ENCODE measurements at regions not wholly inside any gene's neighbourhood (a gene's known extent, or its start where the extent isn't known, plus 50 kb on each side); places are given as distances from the start of the nearest gene placed in this dataset.

DNA sequence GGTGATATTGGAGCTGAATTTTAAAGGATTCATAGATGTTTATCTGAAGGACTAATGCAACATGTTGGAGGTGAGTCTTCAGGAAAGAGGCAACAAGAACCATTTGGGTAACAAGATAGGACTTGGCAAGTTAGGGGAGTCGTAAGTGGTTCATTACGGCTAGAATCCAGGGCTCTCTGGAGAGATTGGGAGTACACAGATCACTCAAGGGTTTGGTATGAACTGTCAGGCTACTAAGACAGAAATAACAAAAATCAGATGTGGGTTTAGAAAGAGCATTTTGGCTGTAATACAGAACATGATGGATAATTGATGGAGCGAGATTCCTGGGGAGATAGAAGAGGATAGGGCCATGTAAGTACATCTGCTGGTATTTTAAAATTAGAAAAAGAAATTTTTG, 86.3 kb upstream of the ESR1 start:
- no peak overlapping the region for H3K27ac Mint-ChIP-seq
- H3K9me3 Mint-ChIP-seq = no peaks in the 10 kb centered on the region
- peaks cover 30% of the 10 kb centered on the region for H3K4me1 Mint-ChIP-seq
- no peak overlapping the region for H3K4me3 Mint-ChIP-seq
- no peaks in the 10 kb centered on the region for H3K27me3 Mint-ChIP-seq
- no peak for ATAC-seq
- H3K36me3 Mint-ChIP-seq = no peaks in the 10 kb centered on the region

DNA sequence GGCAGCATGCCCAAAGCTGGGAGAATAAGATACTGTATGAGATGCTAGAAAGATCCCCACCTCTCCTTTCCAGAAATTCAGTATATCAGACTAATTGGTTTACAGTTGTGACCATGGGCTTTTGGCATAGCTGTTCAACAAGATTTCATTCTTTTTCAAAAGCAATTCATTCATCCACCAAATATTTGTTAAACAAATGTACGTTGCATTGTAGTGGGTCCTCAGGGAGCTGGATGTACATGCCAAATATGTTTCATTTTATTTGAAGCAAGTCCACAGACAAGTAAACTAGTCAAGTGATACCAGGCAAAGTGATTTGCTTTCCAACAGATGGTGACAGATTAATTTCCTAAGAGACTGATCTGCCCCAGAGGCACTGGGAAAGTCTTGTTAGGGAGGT, 85.8 kb upstream of the ESR1 start:
- Mint-ChIP-seq H3K4me1 (peaks cover 30% of the 10 kb centered on the region), H3K36me3 (no peaks in the 10 kb centered on the region), H3K27ac (peak overlapping the region; percentile 14)

DNA sequence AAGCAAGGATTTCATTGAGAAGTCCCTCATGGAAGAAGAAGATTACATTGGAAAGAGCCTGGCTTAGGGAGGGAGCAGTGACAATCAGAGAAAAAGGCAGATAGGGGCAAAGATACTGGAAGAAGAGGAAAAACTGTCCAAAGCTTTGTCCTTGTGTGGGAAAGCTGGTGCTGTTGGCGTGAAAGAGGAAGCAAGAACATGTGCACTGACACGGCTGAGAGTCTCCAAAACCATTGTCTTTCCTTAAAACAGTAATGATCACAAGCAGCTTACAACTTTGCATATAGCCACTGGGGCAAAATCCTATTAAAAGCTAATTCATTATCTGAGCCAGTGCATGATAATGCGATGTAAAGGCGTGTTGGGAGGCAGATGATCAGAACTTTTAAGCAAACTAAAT, 85.1 kb upstream of the ESR1 start:
- peak overlapping the region; percentile 14 for H3K27ac Mint-ChIP-seq
- H3K9me3 Mint-ChIP-seq = no peaks in the 10 kb centered on the region
- H3K36me3 Mint-ChIP-seq = no peaks in the 10 kb centered on the region
- peaks cover 30% of the 10 kb centered on the region for H3K4me1 Mint-ChIP-seq
- no peak overlapping the region for H3K4me3 Mint-ChIP-seq
- H3K27me3 Mint-ChIP-seq = no peaks in the 10 kb centered on the region
- peak; percentile 65 for ATAC-seq

More for the DNA sequence above, 85.8 kb upstream of the ESR1 start:
- no peak for ATAC-seq
- Mint-ChIP-seq H3K9me3 (no peaks in the 10 kb centered on the region), H3K4me3 (no peak overlapping the region), H3K27me3 (no peaks in the 10 kb centered on the region)

DNA sequence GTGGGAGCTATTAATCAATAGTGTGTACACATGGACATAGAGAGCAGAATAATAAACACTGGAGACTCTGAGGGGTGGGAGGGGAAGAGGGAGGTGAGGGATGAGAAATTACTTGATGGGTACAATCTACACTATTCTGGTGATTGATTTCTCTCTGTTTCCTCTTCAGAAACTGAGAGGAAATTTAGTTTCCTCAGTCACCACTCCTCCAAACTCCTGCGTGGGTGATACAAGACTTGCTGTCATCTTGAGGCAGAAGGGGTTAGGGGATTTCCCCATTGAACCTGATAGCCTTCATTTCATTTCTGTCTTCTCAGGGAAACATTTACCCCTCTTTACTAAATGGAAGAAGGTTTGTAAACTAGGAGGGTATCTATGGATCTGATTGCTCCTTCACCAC, 84.3 kb upstream of the ESR1 start:
- peak overlapping the region; percentile 14 for H3K27ac Mint-ChIP-seq
- no peak overlapping the region for H3K4me3 Mint-ChIP-seq
- peaks cover 30% of the 10 kb centered on the region for H3K4me1 Mint-ChIP-seq
- peak; percentile 87 for ATAC-seq
- H3K9me3 Mint-ChIP-seq = no peaks in the 10 kb centered on the region
- no peaks in the 10 kb centered on the region for H3K27me3 Mint-ChIP-seq
- H3K36me3 Mint-ChIP-seq = no peaks in the 10 kb centered on the region

DNA sequence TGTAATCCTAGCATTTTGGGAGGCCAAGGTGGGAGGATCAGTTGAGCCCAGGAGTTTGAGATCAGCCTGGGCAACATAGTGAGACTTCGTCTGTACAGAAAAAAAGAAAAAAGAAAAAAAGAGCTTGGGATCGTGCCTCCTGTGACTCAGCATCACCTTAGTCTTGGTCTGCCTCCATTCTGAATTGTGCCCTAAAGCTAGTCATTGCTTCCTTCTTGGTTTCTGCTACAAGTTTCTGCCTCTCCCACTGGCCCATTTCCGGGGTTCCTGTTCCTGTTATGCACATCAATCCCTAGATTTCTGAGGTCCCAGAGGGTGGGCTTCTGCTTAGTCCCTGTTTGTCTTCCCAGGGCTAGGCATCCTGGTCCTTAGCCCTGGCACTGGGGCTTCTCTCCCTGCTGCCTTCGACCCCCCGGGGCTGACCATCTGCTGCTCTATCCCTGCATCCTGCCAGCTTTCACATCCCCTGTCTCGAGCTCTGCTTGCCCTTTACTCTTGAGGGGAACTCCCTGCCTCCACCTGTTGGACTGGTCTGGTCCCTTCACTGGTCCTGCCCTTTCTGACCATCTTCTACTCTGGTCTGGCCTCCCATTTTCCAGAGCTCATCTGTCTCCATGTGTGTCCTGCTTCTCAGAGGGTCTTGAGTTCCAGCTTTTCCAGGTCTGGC, 77.5 kb upstream of the ESR1 start:
- Mint-ChIP-seq H3K27me3 (no peaks in the 10 kb centered on the region), H3K9me3 (peaks cover 6% of the 10 kb centered on the region), H3K27ac (peak overlapping the region; percentile 72), H3K4me3 (no peak overlapping the region), H3K36me3 (peaks cover 12% of the 10 kb centered on the region), H3K4me1 (peaks cover 13% of the 10 kb centered on the region)
- peak; percentile 65 for ATAC-seq

DNA sequence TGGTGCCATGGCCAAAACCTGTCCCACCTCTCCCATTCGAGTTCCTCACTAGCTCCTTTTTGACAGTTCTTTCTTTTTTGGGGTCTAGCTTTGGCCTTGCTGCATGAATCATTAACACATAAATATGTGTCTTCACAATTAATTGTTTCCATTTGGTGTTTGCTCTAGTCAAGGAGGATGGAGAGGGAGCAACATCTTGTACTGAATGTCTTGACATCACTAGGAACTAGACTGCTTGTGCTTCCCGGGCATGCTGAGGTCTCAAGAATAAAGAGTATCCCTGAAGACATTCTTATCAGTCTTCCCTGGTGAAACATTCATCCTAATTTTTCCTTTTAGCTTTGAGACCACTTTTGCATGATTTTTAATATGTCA, 77.0 kb upstream of the ESR1 start:
- H3K9me3 Mint-ChIP-seq = peaks cover 6% of the 10 kb centered on the region
- peaks cover 12% of the 10 kb centered on the region for H3K36me3 Mint-ChIP-seq
- peaks cover 13% of the 10 kb centered on the region for H3K4me1 Mint-ChIP-seq
- H3K4me3 Mint-ChIP-seq = no peak overlapping the region
- no peaks in the 10 kb centered on the region for H3K27me3 Mint-ChIP-seq
- H3K27ac Mint-ChIP-seq = peak overlapping the region; percentile 72
- ATAC-seq = no peak

DNA sequence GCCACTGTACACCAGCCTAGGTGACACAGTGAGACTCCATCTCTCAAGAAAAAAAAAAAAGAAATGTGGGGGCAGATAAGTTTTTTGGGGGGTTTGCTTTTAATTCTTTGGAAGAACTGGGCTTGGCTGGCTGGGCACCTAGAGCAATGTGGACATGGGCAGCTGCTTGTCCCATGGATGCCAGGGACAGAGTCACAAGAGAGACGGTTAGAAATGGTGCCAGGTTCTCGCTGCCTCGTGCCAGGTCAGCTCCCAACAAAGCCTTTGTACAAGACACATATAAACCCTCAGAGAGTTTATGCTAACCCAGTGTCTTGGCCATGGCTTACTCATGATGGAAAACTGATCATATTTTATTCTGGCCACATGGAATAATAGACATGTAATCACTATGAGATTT, 76.2 kb upstream of the ESR1 start:
- no peak for ATAC-seq

GRCh38 chr6:151733680-151734320, 73.7 kb upstream of the ESR1 start:
- H3K27me3 Mint-ChIP-seq = no peaks in the 10 kb centered on the region
- H3K27ac Mint-ChIP-seq = no peak overlapping the region
- no peak overlapping the region for H3K4me3 Mint-ChIP-seq
- peaks cover 9% of the 10 kb centered on the region for H3K36me3 Mint-ChIP-seq
- peaks cover 13% of the 10 kb centered on the region for H3K4me1 Mint-ChIP-seq
- peaks cover 6% of the 10 kb centered on the region for H3K9me3 Mint-ChIP-seq
- ATAC-seq = no peak

More for the DNA sequence above, 76.2 kb upstream of the ESR1 start:
- peaks cover 12% of the 10 kb centered on the region for H3K36me3 Mint-ChIP-seq
- no peak overlapping the region for H3K4me3 Mint-ChIP-seq
- H3K9me3 Mint-ChIP-seq = peaks cover 6% of the 10 kb centered on the region
- H3K27me3 Mint-ChIP-seq = no peaks in the 10 kb centered on the region
- H3K27ac Mint-ChIP-seq = no peak overlapping the region
- peaks cover 13% of the 10 kb centered on the region for H3K4me1 Mint-ChIP-seq

GRCh38 chr6:151738267-151738666, 69.2 kb upstream of the ESR1 start:
- Mint-ChIP-seq H3K27ac (no peak overlapping the region), H3K4me1 (no peaks in the 10 kb centered on the region), H3K27me3 (no peaks in the 10 kb centered on the region), H3K36me3 (no peaks in the 10 kb centered on the region), H3K9me3 (no peaks in the 10 kb centered on the region), H3K4me3 (no peak overlapping the region)
- no peak for ATAC-seq

DNA sequence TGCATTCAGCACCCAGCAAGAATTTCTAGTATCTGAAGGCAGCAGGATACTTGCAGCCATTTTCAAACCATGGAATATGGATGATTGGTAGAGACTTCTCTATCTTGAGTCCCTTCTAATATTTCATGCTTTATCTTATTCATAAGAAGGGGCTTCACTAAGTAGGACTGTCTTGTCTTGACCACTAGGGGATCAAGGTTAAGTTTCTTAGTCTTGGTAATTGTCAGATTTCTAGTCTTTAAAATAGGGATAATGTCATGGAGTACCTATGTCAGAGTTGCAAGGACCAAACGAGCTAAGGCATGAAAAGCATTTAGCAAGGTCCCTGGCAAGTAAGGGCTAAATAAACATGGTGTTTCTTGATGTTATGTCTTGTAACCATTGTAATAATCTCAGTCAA, 68.5 kb upstream of the ESR1 start:
- Mint-ChIP-seq H3K4me1 (no peaks in the 10 kb centered on the region), H3K9me3 (no peaks in the 10 kb centered on the region), H3K36me3 (no peaks in the 10 kb centered on the region), H3K4me3 (no peak overlapping the region), H3K27ac (no peak overlapping the region), H3K27me3 (no peaks in the 10 kb centered on the region)
- no peak for ATAC-seq

DNA sequence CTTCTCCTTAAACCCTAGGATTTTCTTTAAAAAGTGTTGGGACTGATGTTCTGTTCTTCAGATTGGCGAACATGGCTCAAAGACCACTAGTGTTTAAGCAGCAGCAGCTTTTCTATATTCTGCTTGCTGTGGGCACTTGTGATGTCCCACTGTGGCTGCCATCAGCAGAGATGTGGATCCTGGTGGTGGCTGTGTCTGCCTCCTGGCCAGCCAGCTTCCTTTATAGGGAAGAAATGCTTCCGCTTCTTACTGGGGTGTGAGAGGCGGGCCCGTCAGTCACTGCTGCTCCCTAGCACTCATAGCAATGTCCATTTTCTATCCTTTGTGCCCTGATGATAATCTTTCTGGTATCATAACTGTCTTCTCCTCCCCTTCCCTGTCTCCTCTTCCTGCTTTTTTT, 66.7 kb upstream of the ESR1 start:
- Mint-ChIP-seq H3K27me3 (no peaks in the 10 kb centered on the region), H3K4me3 (no peak overlapping the region), H3K4me1 (no peaks in the 10 kb centered on the region), H3K9me3 (peaks cover 2% of the 10 kb centered on the region), H3K27ac (no peak overlapping the region), H3K36me3 (peaks cover 3% of the 10 kb centered on the region)
- no peak for ATAC-seq

DNA sequence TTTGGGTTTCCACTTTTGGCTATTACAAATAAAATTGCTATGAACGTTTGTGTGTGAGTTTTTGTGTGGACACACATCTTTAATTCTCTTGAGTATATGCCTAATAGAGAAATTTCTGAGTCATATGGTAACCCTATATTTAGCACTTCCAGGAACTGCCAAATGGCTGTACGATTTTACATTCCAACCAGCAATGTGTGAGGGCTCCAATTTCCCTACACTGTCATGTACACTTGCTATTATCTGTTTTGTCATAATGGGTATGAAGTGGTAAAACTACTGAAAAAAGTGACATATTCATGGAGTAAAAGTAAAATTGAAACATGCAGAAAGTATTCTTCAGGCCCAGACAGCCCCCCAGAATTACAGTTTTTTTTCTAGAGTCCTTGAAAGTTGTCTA, 59.6 kb upstream of the ESR1 start:
- H3K36me3 Mint-ChIP-seq = peaks cover 6% of the 10 kb centered on the region
- peaks cover 5% of the 10 kb centered on the region for H3K9me3 Mint-ChIP-seq
- no peaks in the 10 kb centered on the region for H3K4me1 Mint-ChIP-seq
- H3K4me3 Mint-ChIP-seq = no peak overlapping the region
- no peak for ATAC-seq
- no peaks in the 10 kb centered on the region for H3K27me3 Mint-ChIP-seq
- H3K27ac Mint-ChIP-seq = no peak overlapping the region

- peaks cover 6% of the 10 kb centered on the region for H3K36me3 Mint-ChIP-seq
- ATAC-seq = no peak
Observed at GRCh38 chr6:151749341-151749740, 58.1 kb upstream of the ESR1 start.

DNA sequence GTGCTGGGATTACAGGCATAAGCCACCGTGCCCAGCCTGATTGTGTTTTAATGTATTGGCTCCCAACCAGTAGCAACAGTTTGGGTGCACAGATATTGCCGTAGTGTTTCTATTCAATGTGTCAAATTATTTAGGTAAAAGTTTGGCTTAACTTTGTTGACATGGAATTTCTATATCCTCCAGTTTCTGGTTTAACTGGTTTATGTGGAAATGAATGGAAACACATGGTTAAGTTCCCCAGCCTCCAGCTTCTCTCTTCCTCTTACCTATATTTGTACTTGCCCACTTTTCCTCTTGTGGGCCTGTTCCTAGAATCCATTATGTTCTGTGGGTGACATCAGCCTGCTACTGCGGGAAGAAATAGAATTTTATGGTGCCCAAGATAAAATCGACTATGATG, 53.9 kb upstream of the ESR1 start:
- no peak overlapping the region for H3K27ac Mint-ChIP-seq
- no peak overlapping the region for H3K4me3 Mint-ChIP-seq
- no peaks in the 10 kb centered on the region for H3K27me3 Mint-ChIP-seq
- no peaks in the 10 kb centered on the region for H3K9me3 Mint-ChIP-seq
- ATAC-seq = no peak
- H3K36me3 Mint-ChIP-seq = peaks cover 7% of the 10 kb centered on the region
- peaks cover 17% of the 10 kb centered on the region for H3K4me1 Mint-ChIP-seq

More at GRCh38 chr6:151749341-151749740, 58.1 kb upstream of the ESR1 start:
- Mint-ChIP-seq H3K4me3 (no peak overlapping the region), H3K4me1 (no peaks in the 10 kb centered on the region), H3K27ac (no peak overlapping the region), H3K9me3 (peaks cover 5% of the 10 kb centered on the region), H3K27me3 (no peaks in the 10 kb centered on the region)

GRCh38 chr6:151757506-151757955, 50.0 kb upstream of the ESR1 start:
- Mint-ChIP-seq H3K4me3 (peak overlapping the region; percentile 53), H3K27me3 (no peaks in the 10 kb centered on the region), H3K9me3 (no peaks in the 10 kb centered on the region), H3K4me1 (peaks cover 30% of the 10 kb centered on the region), H3K36me3 (peaks cover 7% of the 10 kb centered on the region), H3K27ac (peak overlapping the region; percentile 98)
- peak; percentile 91 for ATAC-seq
